HEK293T (cell line): ENCODE measurements at regions not wholly inside any gene's neighbourhood (a gene's known extent, or its start where the extent isn't known, plus 50 kb on each side); places are given as distances from the start of the nearest gene placed in this dataset.

Experiments used
- CTCF ChIA-PET: fragments of 350-600 bp; formaldehyde crosslinking; extraction: SDS; loops from one replicate; lab custom pipeline; 2021; ENCODE audit warnings: antibody characterized with exemption, inconsistent platforms; lab: Yijun Ruan, JAX
- POLR2A ChIA-PET: fragments of 350-600 bp; formaldehyde crosslinking; extraction: SDS; loops from one replicate; lab custom pipeline; 2020; ENCODE audit warnings: antibody characterized with exemption, inconsistent platforms; lab: Yijun Ruan, JAX
- DNase-seq: peaks from one replicate; pipeline ENCODE4 v3.0.0; 2012; ENCODE audit warnings: mixed read lengths; ENCODE audit errors: extremely low spot score
- ARNT ChIP-seq: fragments of 450-650 bp; IDR thresholded peaks from 2 replicates; pipeline ENCODE4 v1.6.1; 2017; ENCODE audit warnings: mild to moderate bottlenecking
- BHLHE40 ChIP-seq: fragments of 450-650 bp; IDR thresholded peaks from 2 replicates; pipeline ENCODE4 v1.6.1; 2016; ENCODE audit warnings: mild to moderate bottlenecking, moderate library complexity, borderline replicate concordance
- CTBP1 ChIP-seq: fragments of 450-650 bp; IDR thresholded peaks from 2 replicates; pipeline ENCODE4 v1.6.1; 2016; ENCODE audit warnings: borderline replicate concordance
- ELF4 ChIP-seq: fragments of 450-650 bp; IDR thresholded peaks from 2 replicates; pipeline ENCODE4 v1.6.1; 2017; ENCODE audit warnings: antibody characterized with exemption
- FOXA1 ChIP-seq: fragments of 450-650 bp; IDR thresholded peaks from 2 replicates; pipeline ENCODE4 v1.6.1; 2016; ENCODE audit warnings: mild to moderate bottlenecking
- FOXK2 ChIP-seq: fragments of 450-650 bp; IDR thresholded peaks from 2 replicates; pipeline ENCODE4 v1.6.1; 2016; ENCODE audit warnings: mild to moderate bottlenecking
- FOXM1 ChIP-seq: fragments of 450-650 bp; IDR thresholded peaks from 2 replicates; pipeline ENCODE4 v1.6.1; 2017; ENCODE audit warnings: mild to moderate bottlenecking, borderline replicate concordance
- HDGF ChIP-seq: fragments of 450-650 bp; IDR thresholded peaks from 2 replicates; pipeline ENCODE4 v1.6.1; 2017; ENCODE audit warnings: antibody characterized with exemption, borderline replicate concordance
- L3MBTL2 ChIP-seq: fragments of 450-650 bp; conservative IDR thresholded peaks from 2 replicates; pipeline ENCODE4 v1.6.1; 2016; ENCODE audit warnings: mild to moderate bottlenecking
- LEF1 ChIP-seq: fragments of 450-650 bp; IDR thresholded peaks from 2 replicates; pipeline ENCODE4 v1.6.1; 2017; ENCODE audit warnings: mild to moderate bottlenecking, borderline replicate concordance
- NFRKB ChIP-seq: fragments of 450-650 bp; IDR thresholded peaks from 2 replicates; pipeline ENCODE4 v1.6.1; 2016; ENCODE audit warnings: mild to moderate bottlenecking, moderate library complexity
- PKNOX1 ChIP-seq: fragments of 450-650 bp; IDR thresholded peaks from 2 replicates; pipeline ENCODE4 v1.6.1; 2016
- SP1 ChIP-seq: fragments of 450-650 bp; IDR thresholded peaks from 2 replicates; pipeline ENCODE4 v1.6.1; 2017
- SUZ12 ChIP-seq: fragments of 450-650 bp; IDR thresholded peaks from 2 replicates; pipeline ENCODE4 v1.6.1; 2016; ENCODE audit warnings: mild to moderate bottlenecking
- TARDBP ChIP-seq: fragments of 450-650 bp; IDR thresholded peaks from 2 replicates; pipeline ENCODE4 v1.6.1; 2016
- ZNF384 ChIP-seq: fragments of 450-650 bp; IDR thresholded peaks from 2 replicates; pipeline ENCODE4 v1.6.1; 2016

GRCh38 chr10:76643511-76643911, 994.1 kb downstream of the KCNMA1 start:
- no peak for TF ChIP-seq ARNT
- TF ChIP-seq TARDBP: no peak
- TF ChIP-seq PKNOX1: no peak
- no peak for TF ChIP-seq LEF1
- no peak for TF ChIP-seq FOXK2
- TF ChIP-seq L3MBTL2: no peak
- CTCF ChIA-PET: no interaction called here
- POLR2A ChIA-PET: no interaction called here
- DNase-seq: no peak

- CTCF ChIA-PET: no interaction called here
- POLR2A ChIA-PET: no interaction called here
- TF ChIP-seq TARDBP (no peak), LEF1 (no peak), BHLHE40 (no peak), ARNT (no peak)
- DNase-seq: no peak
These were observed 995.2 kb downstream of the KCNMA1 start for GRCh38 chr10:76642358-76642757.

GRCh38 chr10:76641215-76641614, 996.4 kb downstream of the KCNMA1 start:
- no peak for TF ChIP-seq ELF4
- no peak for TF ChIP-seq L3MBTL2
- TF ChIP-seq FOXM1: no peak
- TF ChIP-seq FOXK2: no peak
- no peak for TF ChIP-seq SUZ12
- TF ChIP-seq SP1: no peak
- TF ChIP-seq NFRKB: no peak
- TF ChIP-seq HDGF: no peak
- no peak for TF ChIP-seq ARNT
- no peak for TF ChIP-seq PKNOX1
- CTCF ChIA-PET: no interaction called here
- POLR2A ChIA-PET: no interaction called here
- DNase-seq: no peak

- TF ChIP-seq ZNF384 (no peak), FOXM1 (no peak), SUZ12 (no peak), BHLHE40 (no peak), SP1 (no peak), ARNT (no peak), CTBP1 (no peak), TARDBP (no peak), FOXK2 (no peak), PKNOX1 (no peak), FOXA1 (no peak)
- ChIA-PET POLR2A (no interaction called here), CTCF (no interaction called here)
- no peak for DNase-seq
These were observed 996.8 kb downstream of the KCNMA1 start for GRCh38 chr10:76640806-76641205.

- DNase-seq: peak; percentile 15
- TF ChIP-seq LEF1: no peak
- no peak for TF ChIP-seq L3MBTL2
- TF ChIP-seq BHLHE40: no peak
- TF ChIP-seq SUZ12: no peak
- no peak for TF ChIP-seq FOXM1
- TF ChIP-seq PKNOX1: no peak
- no peak for TF ChIP-seq TARDBP
- no peak for TF ChIP-seq ZNF384
- TF ChIP-seq FOXK2: no peak
- TF ChIP-seq ARNT: no peak
- TF ChIP-seq ELF4: no peak
- TF ChIP-seq SP1: no peak
- no peak for TF ChIP-seq HDGF
- TF ChIP-seq CTBP1: no peak
- TF ChIP-seq NFRKB: no peak
- TF ChIP-seq FOXA1: no peak
- ChIA-PET POLR2A (no interaction called here), CTCF (no interaction called here)
These were observed 1004.9 kb downstream of the KCNMA1 start for GRCh38 chr10:76632767-76633051.

GRCh38 chr10:76631884-76632766, 1005.5 kb downstream of the KCNMA1 start:
- ChIA-PET CTCF (no interaction called here), POLR2A (no interaction called here)
- TF ChIP-seq SUZ12 (no peak), ELF4 (no peak), LEF1 (no peak), FOXA1 (no peak), NFRKB (no peak), FOXK2 (no peak), ARNT (no peak), ZNF384 (no peak), BHLHE40 (no peak), FOXM1 (no peak), HDGF (no peak), TARDBP (no peak), PKNOX1 (no peak), CTBP1 (no peak)
- DNase-seq: no peak
